ENCODE measurements at regions not wholly inside any gene's neighbourhood (a gene's known extent, or its start where the extent isn't known, plus 50 kb on each side); places are given as distances from the start of the nearest gene placed in this dataset.

GRCh38 chr19:56988299-56988698 lies 131.5 kb upstream of the USP29 start:
- Histone ChIP-seq H3K27ac (no peak overlapping the region), H3K4me3 (no peak overlapping the region), H3K36me3 (no peaks in the 10 kb centered on the region), H3K27me3 (no peaks in the 10 kb centered on the region), H3K4me1 (ENCODE audit: low read depth) (no peaks in the 10 kb centered on the region), H3K9me3 (ENCODE audit: low read depth) (no peaks in the 10 kb centered on the region)
- DNase-seq (ENCODE audit: low read depth in 1 of 2, low spot score in 1 of 2): no peak
- no peak for TF ChIP-seq CTCF (IDR thresholded peaks at IDR 0.05; ENCODE audit: low read depth, low read length)

- Histone ChIP-seq H3K9me3 (ENCODE audit: low read depth) (no peaks in the 10 kb centered on the region), H3K4me3 (no peak overlapping the region), H3K36me3 (no peaks in the 10 kb centered on the region), H3K27me3 (no peaks in the 10 kb centered on the region), H3K4me1 (ENCODE audit: low read depth) (no peaks in the 10 kb centered on the region), H3K27ac (no peak overlapping the region)
- TF ChIP-seq CTCF (IDR thresholded peaks at IDR 0.05; ENCODE audit: low read depth, low read length): no peak
- no peak for DNase-seq (ENCODE audit: low read depth in 1 of 2, low spot score in 1 of 2)
These were observed 127.9 kb upstream of the USP29 start for GRCh38 chr19:56991912-56992311.

- no peaks in the 10 kb centered on the region for H3K9me3 ChIP-seq (ENCODE audit: low read depth)
- no peaks in the 10 kb centered on the region for H3K4me1 ChIP-seq (ENCODE audit: low read depth)
- DNase-seq (ENCODE audit: low read depth in 1 of 2, low spot score in 1 of 2): no peak
These were observed 125.9 kb upstream of the USP29 start for GRCh38 chr19:56993851-56994250.

GRCh38 chr19:56994251-56995017 lies 125.4 kb upstream of the USP29 start:
- no peak for DNase-seq (ENCODE audit: low read depth in 1 of 2, low spot score in 1 of 2)
- Histone ChIP-seq H3K4me3 (no peak overlapping the region), H3K27ac (no peak overlapping the region), H3K27me3 (no peaks in the 10 kb centered on the region), H3K9me3 (ENCODE audit: low read depth) (no peaks in the 10 kb centered on the region), H3K4me1 (ENCODE audit: low read depth) (no peaks in the 10 kb centered on the region), H3K36me3 (no peaks in the 10 kb centered on the region)
- TF ChIP-seq CTCF (IDR thresholded peaks at IDR 0.05; ENCODE audit: low read depth, low read length): no peak

More at GRCh38 chr19:56993851-56994250, 125.9 kb upstream of the USP29 start:
- H3K4me3 ChIP-seq: no peak overlapping the region
- no peak overlapping the region for H3K27ac ChIP-seq
- TF ChIP-seq CTCF (IDR thresholded peaks at IDR 0.05; ENCODE audit: low read depth, low read length): no peak
- H3K27me3 ChIP-seq: no peaks in the 10 kb centered on the region
- no peaks in the 10 kb centered on the region for H3K36me3 ChIP-seq

GRCh38 chr19:56995303-56995702 lies 124.5 kb upstream of the USP29 start:
- DNase-seq (ENCODE audit: low read depth in 1 of 2, low spot score in 1 of 2): no peak
- H3K4me3 ChIP-seq: no peak overlapping the region
- no peaks in the 10 kb centered on the region for H3K4me1 ChIP-seq (ENCODE audit: low read depth)
- TF ChIP-seq CTCF (IDR thresholded peaks at IDR 0.05; ENCODE audit: low read depth, low read length): no peak
- no peak overlapping the region for H3K27ac ChIP-seq
- H3K9me3 ChIP-seq (ENCODE audit: low read depth): no peaks in the 10 kb centered on the region
- no peaks in the 10 kb centered on the region for H3K27me3 ChIP-seq
- no peaks in the 10 kb centered on the region for H3K36me3 ChIP-seq
